Fibroblast of skin of back (primary cell): ENCODE measurements at regions not wholly inside any gene's neighbourhood (a gene's known extent, or its start where the extent isn't known, plus 50 kb on each side); places are given as distances from the start of the nearest gene placed in this dataset.
A peak's percentile ranks its signal among the peaks of the same experiment; 100 is the strongest.
"Not testable (repeated sequence)": the region's sequence is repeated elsewhere in the genome, so short reads cannot be mapped to it uniquely, and the experiment has no call there.

ENCODE experiments used
- DNase-seq: peaks from one replicate; pipeline ENCODE4 v3.0.0-alpha.2; 2013

DNA sequence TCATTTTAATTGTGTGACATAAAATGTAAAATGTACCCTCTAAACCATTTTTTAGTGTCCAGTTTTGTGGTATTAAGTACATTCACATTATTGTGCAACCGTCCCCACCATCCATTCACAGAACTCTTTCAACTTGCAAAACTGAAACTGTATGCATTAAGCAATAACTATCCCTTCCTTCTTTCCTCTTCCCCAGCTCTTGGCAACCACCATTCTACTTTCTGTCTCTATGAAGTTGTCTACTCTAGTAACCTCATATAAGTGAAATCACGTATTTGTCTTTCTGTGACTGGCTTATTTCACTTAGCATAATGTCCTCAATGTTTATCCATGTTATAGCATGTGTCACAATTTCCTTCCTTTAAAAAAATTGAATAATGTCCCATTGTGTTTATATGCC lies 142.4 kb downstream of the C9orf152 start:
- DNase-seq, result no peak

DNA sequence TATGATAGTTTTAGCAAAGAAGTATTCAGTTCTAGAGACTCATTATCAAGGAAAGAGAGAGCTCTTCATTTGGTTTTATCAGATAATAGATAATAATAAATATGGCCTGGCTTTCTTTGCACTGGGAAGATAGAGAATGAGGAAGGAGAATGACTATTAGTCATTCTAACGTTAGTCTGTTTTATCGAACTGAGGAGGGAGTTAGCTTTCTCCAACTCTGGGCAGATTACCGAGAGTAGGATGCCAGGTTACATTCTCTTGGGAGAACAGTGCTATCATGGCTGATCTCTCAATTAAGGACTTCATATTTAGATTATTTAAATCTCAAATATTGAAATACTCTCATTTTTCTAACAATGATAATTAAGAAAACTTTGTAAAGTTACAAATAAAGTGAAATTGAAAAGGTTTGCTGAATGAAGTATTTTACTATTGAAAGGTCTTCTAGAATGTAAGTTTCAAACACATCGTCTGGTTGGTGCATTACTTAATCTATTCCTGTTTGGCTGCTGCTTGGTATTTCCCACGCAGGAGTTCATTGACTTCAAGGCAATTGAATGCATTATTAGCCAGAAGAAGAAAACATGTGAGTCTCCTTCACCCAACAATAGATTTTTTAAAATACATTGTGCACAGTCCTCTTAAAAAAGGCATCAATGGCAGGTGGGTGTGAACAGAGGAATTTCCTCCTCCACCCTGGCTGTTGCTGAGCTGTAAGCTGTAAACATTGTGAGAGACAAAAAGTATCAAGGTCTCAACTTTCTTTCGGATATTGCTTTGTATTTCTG lies 140.8 kb downstream of the C9orf152 start:
- no peak for DNase-seq

DNA sequence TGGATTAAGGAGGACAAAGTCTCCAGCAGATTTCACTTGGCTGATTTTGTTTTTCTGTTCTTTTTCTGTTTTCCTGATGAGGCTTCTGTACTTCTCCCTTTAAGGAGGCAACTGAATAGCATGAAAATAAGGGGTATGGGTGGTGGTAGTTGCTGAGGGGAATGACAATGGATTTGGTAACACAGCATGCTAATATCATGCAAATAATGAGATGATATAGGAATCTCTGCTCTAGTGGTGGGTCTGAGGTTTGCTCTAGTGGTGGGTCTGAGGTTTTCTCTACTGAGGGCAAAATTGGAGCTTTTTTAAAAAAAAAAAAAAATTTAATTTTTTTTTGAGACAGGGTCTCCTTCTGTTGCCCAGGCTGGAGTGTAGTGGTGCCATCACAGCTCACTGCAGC lies 139.7 kb downstream of the C9orf152 start:
- DNase-seq, result no peak

DNA sequence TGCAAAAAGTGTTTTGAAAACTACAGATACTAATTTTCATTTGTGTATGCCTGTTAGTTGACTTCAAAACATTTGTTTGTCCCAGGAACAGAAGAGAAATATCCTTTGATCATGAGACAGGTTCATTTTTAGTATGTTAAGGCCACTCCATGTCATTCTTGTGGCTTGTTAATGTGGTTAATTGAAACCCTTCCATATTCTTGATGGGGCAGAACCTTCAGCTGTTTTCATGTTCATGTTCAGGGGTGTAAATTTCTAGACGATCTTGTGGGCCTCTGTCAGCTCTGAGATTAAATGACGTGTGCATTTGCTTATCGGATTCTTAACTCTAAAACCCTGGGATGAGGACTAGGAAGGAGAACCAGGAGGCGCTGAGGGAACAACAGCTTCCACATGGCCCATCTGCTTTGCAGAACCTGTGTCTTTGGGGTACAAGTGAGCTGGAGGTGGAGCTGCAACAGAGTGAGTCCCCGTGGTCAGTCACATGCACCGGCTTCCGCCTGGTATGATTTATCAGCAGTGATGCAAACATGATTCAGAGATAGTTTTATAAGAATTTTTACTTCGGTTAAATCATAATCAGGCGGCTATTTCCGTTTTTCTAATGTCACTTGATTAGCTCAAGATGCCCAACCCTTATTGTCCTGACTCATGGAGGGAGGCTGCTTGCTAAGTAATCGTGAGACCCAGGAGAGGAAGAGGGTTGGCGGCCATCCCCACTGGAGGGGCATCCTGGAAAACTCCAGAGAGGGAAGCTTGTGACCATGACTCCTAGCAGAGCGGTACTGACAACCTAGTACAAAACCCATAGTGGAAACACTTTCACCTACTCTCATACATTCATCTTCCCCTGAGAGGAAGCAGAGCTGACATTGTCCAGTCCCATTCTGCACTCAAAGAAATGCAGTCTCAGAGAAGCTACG lies 138.4 kb downstream of the C9orf152 start:
- peak; percentile 96 for DNase-seq

DNA sequence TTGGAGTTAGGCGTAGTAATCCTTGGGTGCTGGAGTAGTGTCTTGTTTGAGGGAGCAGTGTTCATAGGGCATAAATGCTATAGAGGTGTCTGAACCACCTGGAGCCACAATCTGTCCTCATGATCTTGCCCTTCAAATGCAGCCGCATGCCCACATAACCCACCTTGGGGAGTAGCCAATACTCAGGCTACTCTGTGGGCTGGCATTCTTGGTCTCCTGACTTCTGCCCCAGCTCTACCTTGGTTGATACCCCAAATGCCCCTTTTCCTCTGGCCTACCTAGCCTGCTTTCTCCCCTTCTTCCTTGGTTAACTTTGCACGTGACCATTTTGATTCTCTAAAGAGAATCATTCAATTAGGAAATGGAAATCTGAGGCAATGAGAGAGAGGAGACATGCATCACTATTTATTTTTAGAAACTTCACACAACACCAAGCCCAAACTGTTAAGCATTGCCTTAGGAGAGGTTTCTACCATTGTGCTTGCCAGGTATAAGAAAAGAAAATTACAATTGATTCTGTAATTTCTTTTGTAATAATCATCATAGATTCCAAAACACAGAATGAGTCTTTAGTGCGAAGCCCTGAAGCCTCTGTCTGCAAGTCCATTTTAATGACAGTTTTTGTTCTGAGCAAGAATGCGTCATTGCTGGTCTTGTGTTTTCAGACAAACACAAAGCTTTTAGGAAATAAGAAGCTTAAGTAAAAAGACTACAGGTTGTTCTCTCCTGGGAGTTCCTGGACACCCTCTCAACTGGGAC lies 135.2 kb downstream of the C9orf152 start:
- no peak for DNase-seq

DNA sequence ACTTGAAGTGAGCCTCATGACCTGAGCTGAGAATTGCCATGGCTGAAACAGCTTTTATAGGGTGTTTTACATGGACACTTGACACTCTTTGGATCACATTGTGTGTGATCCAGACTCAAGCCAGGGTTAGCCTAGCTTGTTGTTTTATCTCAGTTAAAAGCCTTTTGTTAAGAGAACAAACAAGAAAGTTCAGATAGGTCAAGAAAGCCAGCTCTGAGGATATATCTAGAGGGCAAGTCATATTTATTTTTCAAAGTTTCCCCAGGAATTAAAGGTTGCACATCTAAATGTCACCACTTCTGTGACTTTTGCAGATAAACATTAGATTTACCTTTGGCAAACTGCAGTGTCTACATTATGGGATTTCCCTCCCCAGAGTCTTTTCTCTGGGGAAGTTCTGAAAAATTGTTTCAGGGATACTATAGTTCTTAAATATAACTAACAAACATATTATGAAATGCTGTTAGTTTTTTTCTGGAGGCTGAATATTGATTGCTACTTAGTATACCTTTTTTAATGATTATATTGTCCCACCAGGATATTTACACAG lies 134.5 kb downstream of the C9orf152 start:
- DNase-seq, result no peak

DNA sequence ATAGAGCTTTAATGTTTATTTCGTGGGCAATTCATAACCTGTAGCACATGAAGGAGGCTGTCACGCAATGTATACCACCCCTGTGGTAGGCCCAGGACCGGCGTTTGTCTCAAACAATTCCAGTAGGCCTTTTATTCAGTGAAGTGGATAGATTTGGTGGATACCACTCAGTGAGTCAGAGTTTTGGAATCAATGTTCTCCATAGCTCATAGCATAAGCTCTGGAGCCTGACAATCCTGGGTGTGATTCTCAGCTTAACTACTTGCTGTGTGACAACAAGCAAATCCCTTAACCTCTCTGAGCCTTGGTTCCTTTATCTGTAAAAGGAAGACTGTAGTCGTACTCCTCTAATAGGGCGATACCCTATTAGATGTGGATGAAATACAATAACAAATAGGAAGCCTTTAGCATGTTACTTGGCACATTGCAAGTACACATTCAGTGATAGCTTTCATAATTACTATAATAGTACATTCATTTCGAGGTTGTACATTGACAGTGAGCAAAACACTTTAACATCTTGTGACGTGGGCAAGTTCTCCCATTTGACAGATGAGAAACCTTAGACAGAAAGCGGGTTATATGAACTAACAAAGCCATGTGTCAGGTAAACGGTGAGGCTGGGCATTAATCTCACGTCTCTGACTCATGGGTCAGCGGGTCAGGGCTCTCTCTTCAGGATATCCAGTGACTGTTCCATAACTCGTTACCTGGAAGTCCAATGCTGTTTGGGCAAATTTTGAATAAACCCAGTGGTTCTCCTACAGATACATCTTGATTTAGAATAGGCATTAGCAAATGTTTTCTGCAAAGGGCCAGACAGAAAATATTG lies 130.8 kb downstream of the C9orf152 start:
- peak; percentile 89 for DNase-seq

DNA sequence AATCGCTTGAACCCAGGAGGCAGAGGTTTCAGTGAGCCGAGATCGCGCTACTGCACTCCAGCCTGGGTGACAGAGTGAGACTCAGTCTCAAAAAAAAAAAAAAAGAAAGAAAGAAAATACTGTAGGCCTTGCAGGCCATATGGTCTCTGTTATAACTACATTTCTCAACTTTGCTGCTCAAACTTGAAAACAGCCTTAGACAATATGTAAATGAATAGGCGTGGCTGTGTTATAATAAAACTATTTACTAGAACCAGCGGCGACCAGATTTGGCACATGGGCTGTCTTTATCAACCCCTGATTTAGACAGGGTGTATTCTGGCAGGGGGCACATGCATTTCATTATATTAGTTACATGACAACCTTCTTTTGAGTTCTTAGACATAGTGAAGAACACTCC lies 130.0 kb downstream of the C9orf152 start:
- DNase-seq, result no peak

DNA sequence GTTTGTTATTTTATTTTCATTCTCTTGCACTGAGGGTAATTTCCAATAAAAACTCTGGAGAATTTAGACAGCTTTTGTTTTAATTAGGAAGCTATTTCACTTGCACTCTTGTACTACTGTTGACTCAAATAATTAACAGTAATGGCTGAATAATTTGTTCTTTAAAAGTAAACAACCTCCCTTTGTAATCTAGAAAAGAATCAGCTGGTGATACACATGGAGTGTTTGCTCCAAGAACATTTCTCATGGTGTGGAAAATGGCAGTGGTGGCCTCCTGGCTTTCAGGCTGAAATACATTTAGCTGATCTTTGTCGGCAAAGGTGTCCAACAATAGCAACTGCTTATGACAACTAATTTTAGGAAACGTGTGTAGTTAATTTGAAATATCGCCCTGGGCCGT lies 129.4 kb downstream of the C9orf152 start:
- DNase-seq, result no peak

DNA sequence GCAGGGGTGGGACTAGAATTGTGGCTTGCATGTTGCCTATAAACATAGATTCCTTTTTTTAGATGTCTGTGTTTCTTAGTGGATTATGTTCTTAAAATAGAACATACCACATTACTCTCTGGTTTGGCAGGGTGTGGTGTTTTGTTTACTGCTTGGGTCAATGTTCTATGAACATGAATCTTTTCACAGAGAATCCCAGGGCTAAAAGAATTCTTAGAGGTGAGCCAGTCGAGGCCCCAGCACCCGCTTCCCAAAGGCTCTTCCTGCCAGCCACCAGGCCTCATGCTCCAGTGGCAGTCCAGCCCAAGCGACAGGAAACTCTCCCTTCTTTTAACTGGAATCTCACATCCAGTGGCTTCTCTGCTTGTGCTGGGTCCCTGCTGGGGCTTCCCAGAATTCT lies 126.6 kb downstream of the C9orf152 start:
- peak; percentile 71 for DNase-seq

DNA sequence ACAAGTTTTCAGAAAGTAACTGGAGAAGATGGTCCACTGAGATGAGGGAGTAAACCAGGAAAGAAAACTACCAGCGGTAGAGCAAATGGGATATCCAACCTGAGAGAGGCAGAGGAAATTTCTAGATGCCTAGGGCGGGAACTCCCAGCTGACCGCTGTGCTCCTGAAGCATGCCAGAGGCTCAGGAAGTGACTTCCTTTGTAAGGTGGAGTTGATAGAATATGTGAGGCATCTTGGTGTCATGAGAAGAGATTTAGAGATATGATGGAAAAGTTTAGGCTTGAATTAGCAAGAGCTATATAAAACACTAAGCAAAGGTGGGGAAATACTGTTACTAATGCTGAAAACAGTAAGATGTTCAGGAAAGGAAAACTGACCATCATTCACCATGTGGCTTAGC lies 124.1 kb downstream of the C9orf152 start:
- DNase-seq, result no peak

DNA sequence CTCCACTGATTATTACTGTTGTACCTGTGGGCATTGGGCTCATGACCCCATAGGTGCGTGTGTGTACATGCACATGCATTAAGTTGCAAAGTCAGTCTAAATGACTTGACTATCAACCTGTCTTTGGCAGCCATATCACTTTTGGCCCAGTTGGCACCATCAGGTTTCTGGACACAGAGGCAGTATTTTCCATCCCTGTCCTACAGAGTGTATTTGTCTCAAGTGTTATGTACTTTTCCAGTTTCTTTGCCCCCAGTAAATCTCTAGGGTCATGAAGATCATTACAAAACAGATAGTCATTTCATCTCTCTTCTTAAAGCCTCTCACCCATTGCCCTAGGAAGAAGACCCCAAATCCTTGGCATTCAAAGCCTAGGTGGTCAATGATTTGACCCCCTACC lies 121.4 kb downstream of the C9orf152 start:
- DNase-seq, result no peak

DNA sequence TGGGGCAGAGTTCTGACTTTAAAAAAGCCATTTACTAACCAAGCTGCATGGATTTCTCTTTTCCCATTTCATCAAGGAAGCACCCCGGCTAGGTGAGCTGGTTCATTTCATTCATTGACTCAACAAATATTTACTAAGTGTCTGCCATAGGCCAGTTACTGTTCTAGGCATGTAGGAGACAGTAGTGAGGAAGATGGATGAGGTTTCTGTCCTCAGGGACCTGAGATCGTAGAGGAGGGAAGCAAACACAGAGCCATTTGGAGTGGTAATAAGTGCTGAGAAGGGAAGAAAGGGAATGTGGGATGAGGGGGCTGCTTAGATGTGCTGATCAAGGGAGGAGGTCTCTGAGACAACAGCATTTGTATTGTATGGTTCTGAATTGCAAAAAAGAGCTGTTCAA lies 120.4 kb downstream of the C9orf152 start:
- DNase-seq, result no peak

DNA sequence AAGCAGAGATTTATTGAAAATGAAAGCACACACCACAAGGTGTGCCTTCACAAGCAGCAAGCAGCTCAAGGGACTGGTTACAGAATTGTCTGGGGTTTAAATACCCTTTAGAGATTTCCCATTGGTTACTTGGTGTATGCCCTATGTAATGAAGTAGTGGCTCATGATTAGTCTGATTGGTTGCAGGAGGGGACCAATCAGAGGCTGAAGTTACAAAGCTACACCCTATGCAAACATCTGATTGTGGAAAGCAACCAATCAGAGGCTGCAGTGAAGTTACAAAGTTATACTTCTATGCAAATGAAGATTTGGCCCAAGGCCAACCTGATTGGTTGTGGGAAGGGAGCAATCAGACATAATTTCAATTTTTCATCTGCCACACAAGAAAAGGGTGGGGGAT lies 119.9 kb downstream of the C9orf152 start:
- DNase-seq, result no peak

DNA sequence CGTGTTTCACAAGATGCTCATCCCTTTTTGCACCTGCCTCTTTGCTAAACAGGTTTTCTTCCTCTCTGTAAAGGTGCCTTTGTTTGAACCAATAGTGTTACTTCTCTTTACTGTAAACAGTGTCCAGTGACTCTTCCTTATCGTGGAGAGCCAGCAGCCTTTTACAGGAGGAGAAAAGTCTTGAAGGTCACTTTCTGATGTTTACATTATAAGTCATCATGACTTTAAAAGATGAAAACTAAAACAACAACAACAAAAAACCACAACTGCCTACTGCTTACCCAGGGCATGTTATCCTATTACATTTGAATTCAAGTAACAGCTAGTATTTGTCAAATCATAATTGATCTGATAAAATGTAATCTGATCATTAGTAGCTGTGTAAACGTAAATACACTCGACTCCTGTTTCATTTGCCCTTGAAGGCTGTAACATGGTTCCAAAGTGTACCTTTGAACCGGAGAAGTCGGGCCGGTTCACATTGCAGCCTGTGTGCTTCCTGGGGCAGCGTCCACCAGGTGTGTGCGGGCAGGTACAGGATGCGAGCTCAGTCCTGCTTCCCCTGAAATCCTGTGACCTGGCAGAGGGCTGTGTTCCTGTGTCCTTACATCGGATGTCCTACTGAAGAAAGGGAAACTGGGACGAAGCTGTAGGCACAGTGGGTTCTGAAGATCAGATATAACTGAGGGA lies 118.1 kb downstream of the C9orf152 start:
- no peak for DNase-seq

DNA sequence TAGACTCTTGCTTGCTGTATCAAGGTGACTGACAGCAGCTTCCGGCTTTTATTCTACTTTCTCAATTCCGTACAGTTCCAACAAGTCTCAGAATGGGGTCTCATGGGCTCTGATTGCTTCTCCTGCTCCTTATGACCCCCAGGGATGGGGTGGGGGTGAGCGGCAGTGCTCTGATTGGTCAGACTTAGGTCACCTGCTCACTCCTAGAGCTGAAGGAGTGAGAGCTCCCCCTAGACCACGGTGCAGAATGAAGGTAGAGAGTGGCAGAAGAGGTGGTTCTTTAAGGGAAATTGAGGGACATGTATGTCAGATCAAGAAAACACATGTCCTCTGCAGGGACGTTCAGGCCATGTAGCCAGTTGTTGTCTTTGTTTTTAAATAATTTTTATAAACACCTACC lies 115.2 kb downstream of the C9orf152 start:
- DNase-seq, result no peak

DNA sequence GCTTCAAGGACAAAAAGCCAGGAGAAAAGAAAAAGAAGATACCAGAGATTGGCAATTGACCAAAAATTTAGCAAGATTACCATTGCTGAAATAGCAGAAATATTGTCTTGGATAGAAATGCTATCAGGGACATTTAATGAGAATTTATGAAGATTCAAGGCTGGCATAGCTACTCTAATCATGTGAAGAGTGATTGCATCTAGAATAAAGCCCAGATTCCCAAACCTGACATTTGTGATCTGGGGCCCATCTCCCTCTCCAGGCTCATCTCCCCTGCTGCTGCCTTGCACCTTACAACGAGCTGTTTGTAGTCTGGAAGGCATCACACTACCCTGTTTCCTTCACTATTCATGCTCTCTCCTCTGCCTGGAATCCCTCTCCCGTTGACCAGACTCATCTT lies 114.5 kb downstream of the C9orf152 start:
- no peak for DNase-seq

DNA sequence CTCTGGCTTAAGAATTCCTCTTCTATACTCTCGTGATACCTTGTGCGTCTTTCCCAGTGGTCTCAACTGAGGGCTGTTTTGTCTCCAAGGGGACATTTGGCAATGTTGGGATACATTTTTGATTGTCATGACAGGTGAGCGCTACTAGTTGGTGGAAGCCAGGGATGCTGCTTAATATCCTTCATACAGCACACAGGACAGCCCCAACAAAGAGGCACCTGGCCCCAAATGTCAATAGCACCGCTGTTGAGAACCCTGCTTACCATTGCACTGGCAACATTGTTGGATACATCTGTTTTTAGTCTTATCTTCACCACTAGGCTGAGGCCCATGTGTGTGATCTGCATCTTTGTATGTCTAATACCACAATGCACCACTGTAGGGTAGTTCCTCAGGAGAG lies 114.1 kb downstream of the C9orf152 start:
- DNase-seq, result no peak

DNA sequence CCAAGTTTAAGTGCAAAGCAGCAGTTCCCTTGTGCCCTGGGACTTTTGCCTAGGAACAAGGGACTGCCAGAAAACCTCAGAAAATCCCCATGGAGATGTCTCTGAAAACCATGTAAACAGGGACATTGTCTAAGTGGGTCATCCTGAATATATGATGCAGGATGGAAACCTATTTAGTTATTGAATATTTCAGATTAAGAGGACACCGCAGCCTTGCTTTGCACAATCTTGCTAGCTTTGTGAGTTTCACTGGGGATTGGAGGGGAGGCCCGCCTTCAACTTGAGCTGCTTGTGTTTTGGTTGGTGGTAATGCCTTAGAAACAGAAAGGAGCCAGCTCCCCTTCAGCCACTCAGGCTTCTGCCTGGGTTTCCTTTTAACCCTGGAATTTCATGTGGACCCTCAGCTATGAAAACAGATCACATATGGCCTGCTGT lies 112.8 kb downstream of the C9orf152 start:
- peak; percentile 45 for DNase-seq

DNA sequence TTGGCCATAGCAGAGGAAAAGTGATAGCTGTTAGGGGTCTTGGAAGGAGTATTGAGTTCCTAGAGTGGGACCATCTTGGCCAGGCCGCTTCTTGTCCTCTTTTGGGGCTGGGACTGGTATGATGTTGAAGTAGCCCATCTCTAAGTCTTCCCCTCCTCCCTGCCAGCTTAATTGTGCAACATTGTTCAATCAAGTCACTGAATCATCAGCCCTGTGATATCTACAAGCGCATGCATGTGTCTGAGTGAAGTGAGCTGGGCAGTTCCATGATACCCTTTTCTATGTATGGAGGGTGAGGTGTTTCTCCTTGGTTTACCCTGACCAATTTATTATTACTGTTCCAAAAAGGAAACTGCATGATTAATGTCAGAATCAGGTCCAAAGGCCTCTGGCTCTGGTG lies 112.2 kb downstream of the C9orf152 start:
- DNase-seq, result no peak

DNA sequence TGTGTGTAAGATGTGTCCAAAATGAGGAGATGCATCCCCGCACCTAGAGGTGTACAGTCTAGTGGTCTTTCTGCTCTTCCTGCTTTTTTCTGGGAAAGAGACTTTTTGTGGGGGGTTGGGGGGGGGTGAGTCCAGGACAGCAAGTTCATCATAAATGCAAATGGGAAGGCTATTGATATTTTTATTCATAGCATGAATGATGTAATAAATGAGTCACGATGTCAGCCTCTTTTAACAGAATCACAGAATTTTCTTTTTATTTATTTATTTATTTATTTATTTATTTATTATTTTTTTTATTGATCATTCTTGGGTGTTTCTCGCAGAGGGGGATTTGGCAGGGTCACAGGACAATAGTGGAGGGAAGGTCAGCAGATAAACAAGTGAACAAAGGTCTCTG lies 111.3 kb downstream of the C9orf152 start:
- DNase-seq, result not testable (repeated sequence)
